SKM-1 treated with dmso at 0.1 percent for 144 hours (cell line): ENCODE measurements at regions not wholly inside any gene's neighbourhood (a gene's known extent, or its start where the extent isn't known, plus 50 kb on each side); places are given as distances from the start of the nearest gene placed in this dataset.

ENCODE experiments used
- DNase-seq: peaks from one replicate; lab custom pipeline; 2025; ENCODE audit not compliant: unreplicated experiment; lab: John Stamatoyannopoulos, UW

DNA sequence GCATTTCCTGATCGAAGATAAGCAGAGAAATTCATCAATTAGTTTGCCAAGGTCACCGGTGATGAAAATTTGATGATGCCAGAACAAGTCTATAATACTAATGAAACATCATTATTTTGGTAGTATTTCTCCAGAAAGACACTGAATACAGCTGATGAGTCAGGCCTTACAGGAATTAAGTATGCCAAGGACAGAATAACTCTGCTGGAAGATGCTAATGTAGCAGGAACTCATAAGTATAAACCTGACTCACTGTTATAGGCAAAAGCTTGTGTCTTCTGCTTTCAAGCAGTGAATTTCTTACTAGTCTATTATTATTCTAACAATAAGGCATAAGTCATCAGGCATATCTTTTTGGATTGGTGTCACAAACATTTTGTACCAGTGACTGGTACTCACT is 1825.1 kb upstream of the IGFBP7 start:
- DNase-seq = no peak

DNA sequence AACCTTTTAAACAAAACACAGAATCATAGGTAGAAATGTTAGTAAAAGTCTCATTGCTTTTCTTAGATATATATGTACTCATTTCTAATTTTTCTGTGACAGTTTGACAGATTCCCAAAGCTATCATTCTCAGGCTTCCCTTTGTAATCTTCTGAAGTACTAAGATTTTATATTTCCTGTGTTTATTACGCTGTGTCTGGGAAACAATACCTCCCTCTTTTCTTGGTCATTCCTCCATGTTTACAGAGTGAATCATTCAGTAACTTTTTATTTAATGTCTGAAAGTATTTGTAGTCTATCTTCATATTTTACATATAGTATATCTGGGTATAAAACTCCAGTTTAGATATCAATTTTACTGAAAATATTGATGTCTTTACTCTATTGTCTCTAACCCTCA is 1826.3 kb upstream of the IGFBP7 start:
- no peak for DNase-seq

DNA sequence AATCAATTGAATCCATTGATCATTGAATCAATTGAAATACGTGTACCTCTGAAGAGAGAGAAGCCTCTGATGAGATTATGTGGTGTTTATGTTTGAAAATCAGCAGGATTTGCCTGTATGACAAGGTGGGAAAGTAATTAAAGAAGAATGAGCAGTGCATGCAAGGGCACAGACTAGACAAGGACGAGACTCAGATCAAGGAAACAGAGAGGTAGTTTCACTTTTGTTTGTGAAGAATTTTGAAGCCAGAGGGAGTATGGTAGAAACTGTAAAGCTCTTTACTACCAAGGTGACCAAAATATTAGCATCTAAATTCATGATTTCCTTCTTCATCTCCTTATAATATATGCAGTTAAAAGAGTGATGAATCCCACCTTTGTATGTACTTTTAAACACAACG is 1830.0 kb upstream of the IGFBP7 start:
- DNase-seq = no peak

DNA sequence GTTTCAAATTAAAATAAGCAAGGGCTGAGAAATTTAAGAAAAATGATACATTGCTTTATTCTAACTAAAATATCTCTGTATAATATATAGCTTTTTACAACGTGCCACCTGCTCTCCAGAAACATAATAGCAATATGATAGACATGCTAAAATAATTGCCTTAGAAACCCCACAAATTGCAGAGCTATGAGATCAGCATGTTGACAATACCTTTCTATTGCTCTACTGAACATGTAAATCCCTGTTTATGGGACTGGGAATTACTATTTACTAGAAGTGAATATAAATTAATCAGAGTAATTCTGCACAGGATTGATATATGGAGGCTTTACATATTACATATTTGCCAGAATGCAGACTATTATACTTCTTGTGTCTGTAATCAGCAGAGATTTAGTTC is 1831.1 kb upstream of the IGFBP7 start:
- DNase-seq = no peak

DNA sequence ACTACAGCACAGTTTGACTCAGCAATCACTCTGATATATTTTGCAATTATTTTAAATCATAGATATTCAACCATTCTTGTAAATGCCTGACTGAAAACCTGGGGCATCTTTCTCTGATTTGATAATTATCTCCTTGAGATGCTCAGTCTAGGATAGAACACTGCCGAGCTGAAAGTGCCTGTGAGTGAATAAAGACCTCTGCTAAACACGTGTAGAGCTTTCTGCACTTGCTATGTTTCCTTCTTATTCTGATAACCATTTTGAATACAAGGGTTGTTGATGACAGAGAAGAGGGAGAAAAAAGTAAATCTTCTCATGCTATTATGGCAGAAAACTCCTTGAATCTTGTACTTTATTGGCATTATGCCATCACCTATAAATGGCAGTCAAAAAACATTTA is 1843.4 kb upstream of the IGFBP7 start:
- DNase-seq = no peak

DNA sequence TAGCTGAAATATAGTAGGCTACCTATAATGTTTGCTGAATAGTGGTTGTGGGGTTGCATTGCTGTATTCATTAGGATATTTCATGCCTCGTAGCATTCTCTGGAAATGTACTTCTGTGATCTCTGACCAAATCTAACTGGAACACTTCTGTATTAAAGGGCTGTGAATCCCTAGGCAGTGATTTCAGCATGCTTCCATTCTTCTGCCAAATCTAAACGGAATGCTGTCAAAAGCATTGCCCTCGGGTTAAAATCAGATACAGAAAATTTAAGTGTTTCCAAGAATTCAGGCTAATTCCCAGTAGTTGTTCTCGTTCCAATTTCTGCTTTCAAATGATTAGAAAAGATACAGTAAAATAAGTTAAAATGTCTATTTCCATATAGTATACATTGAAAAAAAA is 1847.5 kb upstream of the IGFBP7 start:
- DNase-seq = no peak

DNA sequence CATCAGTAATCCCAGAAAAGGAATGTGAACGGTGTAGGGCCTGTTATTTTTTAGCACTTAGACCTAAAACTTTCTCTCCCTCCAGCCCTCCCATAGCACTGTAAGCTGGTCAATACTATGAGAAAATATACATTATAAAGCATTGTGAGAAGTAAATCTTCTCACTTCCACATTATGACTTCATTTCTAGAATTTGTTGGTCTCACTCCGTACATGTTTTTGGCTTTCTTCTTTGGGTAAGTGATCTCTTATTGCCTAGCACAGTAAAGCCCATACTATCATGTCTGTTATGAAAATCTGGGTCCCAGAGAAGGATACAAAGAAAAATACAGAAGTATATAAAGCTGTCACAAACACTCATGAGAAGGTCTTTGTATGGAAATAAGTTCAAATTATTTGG is 1851.1 kb upstream of the IGFBP7 start:
- DNase-seq = no peak

DNA sequence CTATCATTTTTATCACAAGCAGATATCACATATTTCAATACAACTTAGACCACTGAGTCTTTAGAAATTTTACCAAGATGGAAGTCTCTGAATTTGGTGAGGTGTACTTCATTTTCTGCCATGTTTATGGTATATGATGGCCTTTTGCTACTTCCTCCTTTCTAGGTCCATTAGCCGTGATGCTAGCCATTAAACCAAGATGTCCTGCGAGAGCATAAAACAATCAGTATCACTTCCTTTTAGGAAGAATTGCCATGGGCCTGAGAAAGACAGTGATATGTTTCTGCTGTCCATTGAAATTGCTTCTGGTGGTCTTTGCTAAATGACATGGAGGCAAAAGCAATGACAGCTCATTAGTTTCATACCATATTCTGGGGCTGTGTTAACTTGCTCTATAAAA is 1851.7 kb upstream of the IGFBP7 start:
- no peak for DNase-seq

DNA sequence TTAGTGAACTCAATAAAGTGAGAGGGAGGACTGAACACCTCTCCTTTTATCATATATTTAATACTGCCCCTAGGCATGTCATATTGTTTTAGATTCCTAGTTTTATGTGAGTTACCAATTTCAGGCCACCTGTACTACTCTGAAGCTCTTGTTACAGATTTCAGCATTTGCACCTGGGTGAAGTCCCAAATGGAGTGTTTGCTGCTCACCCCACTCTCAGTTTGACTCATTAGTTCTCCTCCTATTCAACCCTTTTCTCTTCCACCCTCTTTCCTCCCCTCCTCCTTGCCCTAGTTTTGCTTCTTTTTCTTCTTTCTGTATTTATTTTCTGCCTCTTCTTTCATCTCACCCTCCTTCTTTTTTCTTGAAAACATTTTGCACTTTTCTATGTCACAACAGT is 1852.2 kb upstream of the IGFBP7 start:
- DNase-seq = no peak

DNA sequence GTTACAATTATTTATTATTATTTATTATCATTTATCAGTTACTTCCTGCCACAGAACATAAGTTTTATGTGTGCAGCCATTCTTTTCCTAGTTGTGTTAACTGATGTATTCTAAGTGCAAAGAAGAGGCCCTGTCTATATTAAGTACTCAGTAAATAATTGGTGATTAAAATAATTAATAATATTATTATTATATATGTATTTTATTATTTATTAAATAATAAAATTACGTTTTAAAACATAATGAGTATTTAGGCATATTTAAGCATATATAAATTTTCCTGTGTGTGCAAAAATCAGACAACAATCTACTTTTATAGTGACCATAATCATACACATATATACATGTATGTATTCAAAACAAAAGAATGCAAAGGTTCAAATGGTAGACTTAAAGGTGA is 1871.6 kb upstream of the IGFBP7 start:
- no peak for DNase-seq

DNA sequence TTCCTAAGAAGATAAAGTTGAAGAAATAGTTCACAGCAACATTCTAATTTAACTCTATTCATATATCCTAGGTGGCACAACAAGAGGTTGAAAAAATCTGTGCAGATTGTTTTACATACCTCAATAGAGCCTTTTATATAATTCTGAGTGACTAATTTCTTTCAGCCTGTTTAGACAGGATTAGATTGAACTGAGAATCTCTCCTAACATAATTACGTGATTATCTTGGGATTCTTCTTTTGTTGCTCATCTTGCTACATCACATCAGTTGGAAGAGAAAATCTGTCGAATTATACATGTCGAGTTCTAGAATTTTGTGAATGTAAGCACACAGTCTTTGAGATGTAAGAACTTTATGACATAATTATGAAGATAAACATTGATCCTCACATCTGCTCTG is 1873.7 kb upstream of the IGFBP7 start:
- no peak for DNase-seq

DNA sequence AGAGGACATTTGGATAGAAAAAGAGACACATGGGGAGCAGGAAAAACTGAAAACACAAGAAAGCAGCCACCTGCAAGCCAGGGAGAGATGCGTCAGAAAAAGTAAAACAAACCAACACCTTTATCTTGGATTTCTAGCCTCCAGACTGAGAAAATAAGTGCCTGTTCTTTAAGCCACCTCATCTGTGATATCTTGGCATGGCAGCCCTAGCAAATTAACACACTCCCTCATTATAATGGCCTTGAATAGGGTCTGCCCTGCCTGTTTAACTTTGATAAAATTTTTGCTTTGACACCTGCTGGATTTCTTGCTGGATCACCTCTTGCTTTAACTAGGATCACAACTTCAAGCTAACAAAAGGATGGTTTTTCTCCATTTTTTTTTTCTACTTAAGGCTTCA is 1892.0 kb upstream of the IGFBP7 start:
- no peak for DNase-seq

DNA sequence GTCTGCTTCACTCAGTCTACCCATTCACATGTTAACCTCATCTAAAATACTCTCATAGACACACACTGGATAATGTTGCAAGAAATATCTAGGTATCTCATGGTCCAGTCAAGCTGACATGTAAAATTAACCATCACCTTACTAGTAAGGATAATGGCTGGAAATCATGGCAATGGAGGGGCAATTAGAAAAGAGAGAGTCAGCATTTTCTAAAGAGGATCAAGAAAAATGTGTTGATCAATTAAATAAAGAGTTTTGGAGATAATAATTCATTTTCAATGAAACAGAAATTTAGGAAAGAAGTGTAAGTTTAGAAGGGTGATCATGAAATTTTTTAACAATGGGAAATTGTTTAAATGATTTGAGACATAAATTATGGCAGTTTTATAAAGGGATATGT is 1914.1 kb upstream of the IGFBP7 start:
- DNase-seq = no peak

DNA sequence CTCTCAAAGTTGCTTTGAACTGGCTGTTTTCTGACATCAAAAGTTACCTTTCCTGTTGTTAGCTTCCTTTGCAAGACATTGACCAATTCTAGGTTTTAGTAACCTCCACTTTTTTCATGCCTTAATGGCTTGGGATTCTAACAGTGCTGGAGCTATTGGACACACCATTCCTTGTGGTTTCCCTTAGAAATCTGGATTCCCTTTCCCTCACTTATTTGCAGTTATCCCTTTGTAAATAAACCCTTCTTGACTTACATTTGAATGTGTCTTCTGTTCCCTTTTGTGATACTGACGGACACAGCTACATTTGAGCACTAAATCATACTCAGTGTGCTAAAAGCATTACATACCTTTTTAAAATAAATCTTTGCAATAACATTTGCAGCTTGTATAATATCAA is 1927.6 kb upstream of the IGFBP7 start:
- DNase-seq = no peak

DNA sequence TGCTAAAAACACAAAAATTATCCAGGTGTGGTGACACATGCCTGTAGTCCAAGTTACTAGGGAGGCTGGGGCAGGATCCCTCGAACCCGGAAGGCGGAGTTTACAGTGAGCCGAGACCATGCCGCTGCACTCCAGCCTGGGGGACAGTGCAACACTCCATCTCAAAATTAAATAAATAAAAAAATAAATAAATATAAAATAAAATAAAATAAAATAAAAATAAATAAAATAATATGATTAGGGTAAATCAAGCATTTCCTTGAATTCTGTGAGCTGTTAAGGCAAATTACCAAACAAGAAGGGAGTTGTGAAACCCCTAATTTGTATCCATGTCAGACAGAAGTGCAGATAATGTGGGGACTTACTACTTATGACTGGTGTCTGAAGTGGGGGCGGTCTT is 1928.9 kb upstream of the IGFBP7 start:
- DNase-seq = no peak

DNA sequence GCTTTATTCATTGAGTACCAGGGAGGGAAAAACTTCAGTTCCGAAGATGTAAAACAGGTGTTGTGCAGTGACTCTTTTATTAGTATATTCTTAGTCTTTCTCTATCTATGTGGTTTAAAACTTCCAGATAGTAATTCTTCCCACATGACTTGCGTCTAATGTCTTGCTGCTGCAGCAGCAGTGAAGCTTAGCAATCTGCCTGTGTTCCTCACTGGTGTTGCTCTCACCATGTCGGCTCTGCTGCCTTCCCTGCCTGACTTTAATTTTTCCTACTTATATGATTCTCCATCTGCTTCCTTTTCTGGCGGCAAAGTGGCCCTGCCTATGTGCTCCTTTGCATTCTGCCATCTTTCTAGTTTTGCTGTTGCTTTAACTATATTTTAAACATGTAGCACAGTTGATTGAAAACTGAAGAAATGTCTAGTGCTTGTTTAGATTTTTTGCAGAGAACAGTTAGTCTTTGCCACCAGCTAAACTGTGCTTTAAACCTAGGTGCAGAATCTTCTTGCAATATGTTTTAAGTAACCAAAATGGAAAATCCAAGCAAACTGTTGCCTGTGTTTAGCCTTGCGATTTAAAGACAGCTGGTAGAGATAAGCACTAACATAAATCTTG is 1934.2 kb upstream of the IGFBP7 start:
- DNase-seq = no peak

DNA sequence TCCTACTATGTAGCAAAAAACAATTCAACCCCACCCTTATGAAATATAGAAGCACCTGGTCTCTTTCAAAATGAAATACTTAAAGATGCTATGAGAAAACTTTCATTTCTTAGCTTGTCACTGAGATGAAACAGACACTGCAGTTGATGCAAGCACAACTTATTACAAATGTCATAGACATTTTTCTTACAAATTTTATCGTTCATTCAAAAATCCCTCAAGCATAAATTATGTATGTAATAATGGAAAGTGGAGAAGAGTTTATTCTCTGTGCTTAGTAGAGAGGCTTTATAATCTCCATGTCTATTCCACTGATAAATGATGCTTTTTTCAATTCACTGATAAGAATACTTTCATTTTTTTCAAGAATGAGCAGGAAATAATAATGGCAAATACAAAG is 1943.9 kb upstream of the IGFBP7 start:
- no peak for DNase-seq

DNA sequence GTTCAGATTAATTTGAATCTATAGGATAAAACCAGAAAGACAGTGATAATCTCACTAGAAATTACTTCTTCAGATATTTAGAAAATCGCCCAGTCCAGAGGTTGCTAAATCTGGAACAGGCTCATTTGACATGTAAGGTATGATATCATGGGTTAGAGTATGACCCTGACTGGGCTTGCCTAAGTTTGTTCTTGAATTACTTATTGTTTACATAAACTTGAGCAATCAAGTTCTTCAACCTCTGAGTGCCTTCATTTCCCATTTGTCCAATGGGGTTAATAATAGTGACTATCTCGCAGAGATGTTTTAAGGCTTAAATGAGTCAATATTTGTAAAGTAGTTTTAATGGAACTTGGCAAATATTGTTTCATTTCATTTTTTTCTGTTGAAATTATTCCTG is 1947.6 kb upstream of the IGFBP7 start:
- no peak for DNase-seq

DNA sequence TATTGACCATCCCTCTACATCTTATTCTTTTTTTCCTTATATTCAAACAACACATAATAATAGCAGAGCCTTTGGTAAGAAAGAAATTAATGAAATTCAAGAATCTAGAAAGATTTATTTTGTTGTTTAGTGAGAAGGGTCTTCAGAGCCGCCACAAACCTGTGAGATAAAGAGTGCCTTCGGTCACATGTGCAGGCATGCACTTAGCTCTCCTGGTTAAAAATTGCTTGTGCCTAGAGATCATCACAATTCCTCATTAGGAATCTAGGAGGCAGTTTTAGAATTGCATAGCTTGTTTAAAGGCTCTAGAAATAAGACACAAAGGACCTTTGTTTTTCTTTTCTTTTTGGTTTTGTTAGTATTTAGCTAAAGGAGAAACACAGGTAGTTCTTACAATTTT is 1948.4 kb upstream of the IGFBP7 start:
- DNase-seq = no peak

DNA sequence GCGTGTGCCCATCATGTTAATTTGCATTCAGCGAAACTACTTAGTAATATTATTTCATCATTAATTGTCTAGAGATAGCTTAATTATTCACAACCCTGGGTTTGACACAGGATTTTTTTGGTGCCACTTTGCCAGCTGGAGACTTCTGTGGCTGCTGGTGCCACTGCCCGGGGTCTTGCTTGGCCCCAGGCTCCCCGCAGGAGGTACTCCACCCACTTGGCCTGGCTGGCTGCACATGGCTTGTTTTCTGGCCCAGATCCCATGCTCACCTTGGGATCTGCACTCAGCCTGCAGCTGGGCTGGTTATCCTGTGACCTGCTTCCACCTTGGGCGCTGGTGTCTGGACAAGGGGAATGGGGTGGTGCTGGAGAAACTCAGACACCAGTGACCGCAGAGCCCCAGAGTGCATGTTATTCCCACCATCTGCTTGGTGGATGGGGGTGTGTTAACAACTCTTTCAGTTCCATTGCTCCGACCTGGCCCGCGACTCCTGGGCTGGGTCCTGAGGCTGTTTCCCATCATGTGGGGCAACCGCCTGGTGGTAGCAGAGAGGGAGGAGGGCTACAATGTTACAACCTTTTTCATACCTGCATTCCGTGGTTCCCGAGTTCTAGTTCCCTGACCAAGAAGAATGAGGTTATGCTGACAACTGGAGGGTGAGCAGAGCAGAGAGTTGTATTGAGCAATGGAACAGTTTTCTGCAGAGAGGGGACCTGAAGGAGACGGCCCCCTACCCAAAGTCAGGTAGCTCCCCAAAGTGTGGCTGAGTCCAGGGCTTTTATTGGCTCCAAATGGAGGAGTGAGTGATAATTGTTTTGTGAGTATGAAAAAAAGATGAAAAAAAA is 1950.0 kb upstream of the IGFBP7 start:
- DNase-seq = no peak

DNA sequence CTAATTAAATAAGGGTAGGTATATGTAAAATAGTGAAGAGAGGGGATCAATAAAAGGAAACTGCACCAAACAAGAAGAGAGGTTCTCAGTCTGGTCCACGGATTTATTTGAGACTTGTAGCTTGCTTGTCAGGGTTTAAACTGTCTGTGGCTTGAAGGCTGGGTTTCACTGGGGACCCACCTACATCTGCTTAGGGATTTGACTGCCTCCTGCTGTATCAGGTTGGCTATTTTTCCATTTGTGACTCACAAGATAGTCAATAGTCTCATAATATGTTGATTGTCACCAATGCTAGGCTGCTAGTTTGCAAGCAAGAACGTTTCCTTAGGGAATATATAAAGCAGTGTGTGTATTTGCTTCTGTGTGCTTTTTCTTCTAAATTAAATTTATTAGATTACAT is 1950.7 kb upstream of the IGFBP7 start:
- DNase-seq = no peak

DNA sequence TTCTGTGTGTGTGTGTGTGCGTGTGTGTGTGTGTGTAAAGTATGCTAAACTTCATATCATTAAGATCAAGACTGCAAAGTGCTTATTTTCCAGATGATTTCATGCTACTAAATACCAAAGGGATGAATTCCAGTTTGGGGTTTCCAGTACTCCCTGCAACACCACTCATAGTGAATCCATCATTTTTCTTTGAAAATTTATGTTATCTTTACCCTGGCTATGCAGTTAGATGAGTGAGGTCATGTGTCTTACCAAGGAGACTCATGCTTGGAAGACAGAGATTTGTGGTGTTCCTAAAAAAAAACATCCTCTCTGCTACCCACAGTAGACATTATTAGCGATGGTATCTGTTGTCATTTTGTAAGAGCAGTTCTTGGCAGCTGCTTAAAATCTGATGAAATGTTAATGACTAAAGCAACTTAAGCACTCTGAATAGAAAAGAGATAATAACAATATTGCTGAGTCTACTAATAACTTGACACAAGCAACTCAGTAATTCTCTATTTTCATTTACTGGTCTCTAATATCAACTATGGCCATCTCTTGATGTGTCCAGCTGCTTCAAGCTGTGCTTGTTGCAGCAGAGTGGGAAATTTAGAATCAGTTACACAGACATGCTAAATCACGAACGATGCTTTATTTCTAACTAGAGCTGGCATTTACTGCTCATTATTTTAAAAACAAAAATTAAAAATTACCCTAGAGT is 1953.0 kb upstream of the IGFBP7 start:
- no peak for DNase-seq
